ENCODE measurements at regions not wholly inside any gene's neighbourhood (a gene's known extent, or its start where the extent isn't known, plus 50 kb on each side); places are given as distances from the start of the nearest gene placed in this dataset.

DNA sequence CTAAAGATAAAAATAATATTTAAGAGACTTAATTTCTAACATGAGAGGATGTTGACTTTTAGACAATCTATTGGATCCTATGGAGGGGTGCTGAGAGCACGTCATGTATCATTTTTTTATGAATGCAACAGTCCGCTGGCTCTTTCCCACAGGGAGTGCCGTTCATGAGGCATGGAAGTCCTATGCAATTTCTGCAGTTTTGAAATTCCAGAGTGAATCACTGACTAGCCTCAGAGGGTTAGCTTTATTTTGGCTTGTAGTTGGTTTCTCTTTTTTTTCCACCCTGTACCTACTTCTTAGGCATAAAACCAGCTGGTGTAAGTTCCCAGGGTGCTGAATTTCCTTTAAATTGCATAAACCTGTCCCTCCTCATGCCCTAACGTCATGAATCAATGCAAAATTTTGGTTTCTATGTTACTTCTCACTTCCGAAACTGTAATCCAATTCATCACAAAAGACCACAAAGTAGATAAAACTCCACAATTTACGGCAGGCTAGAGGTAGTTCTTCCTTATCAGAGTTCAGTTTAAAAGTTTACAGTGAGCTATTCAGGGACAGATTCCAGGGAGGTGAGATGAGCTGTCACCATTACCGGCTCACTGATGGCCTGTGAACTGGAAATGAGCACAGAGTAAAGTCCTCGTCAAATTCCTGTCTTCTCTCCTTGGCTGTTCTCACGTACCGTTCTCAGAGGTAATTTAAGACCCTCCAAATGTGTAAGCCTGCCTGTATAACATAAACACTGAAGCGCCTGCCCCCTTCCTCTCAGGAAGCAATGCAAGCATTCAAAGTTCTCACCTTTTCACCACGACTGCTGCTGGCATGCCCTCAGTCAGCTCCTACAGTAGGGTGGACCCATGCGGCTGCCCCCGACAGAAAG is 216.6 kb upstream of the SLC10A2 start:
- DNase-seq (ENCODE audit: low read depth) = no peak
- no peak for TF ChIP-seq CTCF (IDR thresholded peaks at IDR 0.05; ENCODE audit: control insufficient read depth, extremely low read depth, insufficient read depth)
- H3K4me3 ChIP-seq (ENCODE audit: low read depth, low read length) = no peak overlapping the region

- DNase-seq (ENCODE audit: low read depth) = no peak
- H3K4me3 ChIP-seq (ENCODE audit: low read depth, low read length) = no peak overlapping the region
- peak; percentile 7; the same call in 1 of the 2 replicates for TF ChIP-seq CTCF (IDR thresholded peaks at IDR 0.05; ENCODE audit: control insufficient read depth, extremely low read depth, insufficient read depth)
Observed at GRCh38 chr13:103277959-103278694, 211.9 kb upstream of the SLC10A2 start.

DNA sequence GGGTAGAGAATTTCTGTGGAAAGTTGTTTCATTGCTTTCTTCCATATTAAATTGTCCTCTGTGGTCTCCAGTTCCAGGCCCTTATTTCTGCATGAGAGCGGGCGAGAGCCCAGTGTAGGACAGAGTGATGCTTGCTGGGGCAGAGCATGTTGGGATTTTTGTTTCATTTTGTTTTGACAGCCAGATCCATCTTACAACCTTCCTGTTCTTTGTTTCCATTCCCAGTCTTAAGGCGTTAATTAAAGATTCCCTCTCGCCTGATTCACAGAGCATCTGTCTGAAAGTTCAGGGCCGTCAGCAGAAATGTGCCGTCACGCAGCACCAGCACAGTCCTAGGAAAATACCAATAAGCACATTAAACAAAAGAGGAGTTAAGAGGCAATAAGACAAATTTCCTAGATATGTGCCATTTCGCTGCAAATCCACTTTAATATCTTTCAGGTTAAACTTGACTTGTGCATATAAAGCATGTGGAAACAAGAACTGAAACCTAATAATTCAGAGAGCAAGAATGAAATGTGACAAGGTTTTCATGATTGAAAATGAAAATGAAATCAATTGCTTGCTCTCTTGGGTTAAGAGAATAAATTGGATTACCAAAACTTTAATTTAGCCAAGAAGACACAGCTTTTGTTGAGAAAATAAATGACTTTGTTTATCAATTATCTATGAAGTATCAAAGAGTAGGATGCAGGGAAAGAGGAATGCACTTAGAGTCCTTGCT is 210.7 kb upstream of the SLC10A2 start:
- no peak for DNase-seq (ENCODE audit: low read depth)
- no peak overlapping the region for H3K4me3 ChIP-seq (ENCODE audit: low read depth, low read length)
- no peak for TF ChIP-seq CTCF (IDR thresholded peaks at IDR 0.05; ENCODE audit: control insufficient read depth, extremely low read depth, insufficient read depth)

- TF ChIP-seq CTCF (IDR thresholded peaks at IDR 0.05; ENCODE audit: control insufficient read depth, extremely low read depth, insufficient read depth) = no peak
- no peak overlapping the region for H3K4me3 ChIP-seq (ENCODE audit: low read depth, low read length)
- DNase-seq (ENCODE audit: low read depth) = no peak
Observed at GRCh38 chr13:103275722-103276121, 209.5 kb upstream of the SLC10A2 start.

DNA sequence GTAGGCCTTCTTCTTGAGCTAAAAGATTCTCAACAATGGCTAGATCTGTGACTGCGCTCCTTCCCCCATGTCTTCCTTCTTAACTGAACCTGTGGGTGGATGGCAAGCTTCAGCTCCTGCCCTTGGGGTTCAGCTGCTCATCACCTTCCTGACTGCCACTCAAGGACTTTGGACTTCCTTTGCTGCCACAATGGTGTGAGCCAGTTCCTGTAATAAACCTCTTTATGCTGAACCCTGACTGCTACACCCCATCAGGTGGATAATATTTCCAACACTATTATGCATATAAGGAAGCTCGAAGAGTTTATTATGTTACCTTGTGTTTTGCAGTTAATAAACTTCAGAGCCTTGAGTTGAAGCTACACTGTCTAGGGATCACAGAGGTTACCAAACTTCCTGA is 208.9 kb upstream of the SLC10A2 start:
- no peak for DNase-seq (ENCODE audit: low read depth)
- H3K4me3 ChIP-seq (ENCODE audit: low read depth, low read length) = no peak overlapping the region
- no peak for TF ChIP-seq CTCF (IDR thresholded peaks at IDR 0.05; ENCODE audit: control insufficient read depth, extremely low read depth, insufficient read depth)

- H3K4me3 ChIP-seq (ENCODE audit: low read depth, low read length) = no peak overlapping the region
- DNase-seq (ENCODE audit: low read depth) = no peak
- no peak for TF ChIP-seq CTCF (IDR thresholded peaks at IDR 0.05; ENCODE audit: control insufficient read depth, extremely low read depth, insufficient read depth)
Observed at GRCh38 chr13:103273825-103274224, 207.6 kb upstream of the SLC10A2 start.

All from LNCaP clone FGC (cell line).